NT2/D1 (cell line): ENCODE measurements at regions not wholly inside any gene's neighbourhood (a gene's known extent, or its start where the extent isn't known, plus 50 kb on each side); places are given as distances from the start of the nearest gene placed in this dataset.

Source experiments
- DNase-seq: peaks from one replicate; pipeline ENCODE4 v3.0.0-alpha.2; 2011; ENCODE audit warnings: low read depth, low spot score
- H3K27me3 ChIP-seq: 2 replicates; pipeline ENCODE4 v1.6.0; 2011; ENCODE audit warnings: mild to moderate bottlenecking; ENCODE audit not compliant: insufficient read length, insufficient read depth
- H3K36me3 ChIP-seq: 2 replicates; pipeline ENCODE4 v1.6.1; 2011; ENCODE audit warnings: mild to moderate bottlenecking, low read length, mixed read lengths; ENCODE audit not compliant: insufficient read depth, insufficient read length
- H3K4me1 ChIP-seq: 2 replicates; pipeline ENCODE4 v1.5.1; 2011; ENCODE audit not compliant: insufficient read depth, insufficient read length
- H3K4me3 ChIP-seq: 2 replicates; pipeline ENCODE4 v1.5.1; 2011; ENCODE audit warnings: low read depth; ENCODE audit not compliant: insufficient read length
- H3K9ac ChIP-seq: 2 replicates; pipeline ENCODE4 v1.6.0; 2011; ENCODE audit warnings: low read depth; ENCODE audit not compliant: insufficient read length
- H3K9me3 ChIP-seq: 2 replicates; pipeline ENCODE4 v1.5.1; 2011; ENCODE audit warnings: mild to moderate bottlenecking, low read length; ENCODE audit not compliant: insufficient read depth
- SUZ12 ChIP-seq: IDR thresholded peaks from 2 replicates; pipeline ENCODE4 v1.6.1; 2011; ENCODE audit not compliant: insufficient read length, insufficient read depth; ENCODE audit errors: extremely low read depth
- YY1 ChIP-seq: IDR thresholded peaks from 2 replicates; pipeline ENCODE4 v1.6.1; 2011; ENCODE audit not compliant: insufficient read length, insufficient read depth
- ZNF274 ChIP-seq: IDR thresholded peaks from 2 replicates; pipeline ENCODE4 v1.6.1; 2011; ENCODE audit warnings: mild to moderate bottlenecking, low read depth, low read length

DNA sequence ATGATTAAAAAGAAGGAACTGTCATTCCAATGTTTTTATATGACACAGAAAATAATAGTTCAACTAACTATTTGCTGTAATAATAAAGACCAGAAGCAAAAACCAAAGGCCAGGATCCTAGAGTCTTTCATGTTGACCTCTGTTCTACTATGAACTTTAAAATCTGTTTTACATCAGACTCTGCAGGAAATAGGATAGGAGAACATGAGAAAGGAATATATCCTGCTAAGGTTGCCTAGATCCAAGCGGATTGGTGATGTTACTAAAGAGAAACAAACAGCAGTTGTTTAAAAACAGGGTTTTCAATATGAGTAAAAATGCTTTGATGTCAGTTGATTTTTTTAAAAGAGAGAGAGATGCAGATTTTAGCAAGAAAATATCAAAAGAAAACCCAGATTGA is 549.6 kb downstream of the ZIC1 start:
- Histone ChIP-seq H3K4me3 (no peak overlapping the region), H3K4me1 (no peaks in the 10 kb centered on the region), H3K27me3 (no peaks in the 10 kb centered on the region), H3K9ac (no peak overlapping the region), H3K9me3 (0 out of 2 replicates have a peak, but pooled peaks cover 5% of the 10 kb centered on the region), H3K36me3 (no peaks in the 10 kb centered on the region)
- DNase-seq: no peak
- TF ChIP-seq ZNF274: no peak
- no peak for TF ChIP-seq SUZ12
- TF ChIP-seq YY1: no peak

- Histone ChIP-seq H3K9ac (no peak overlapping the region), H3K36me3 (no peaks in the 10 kb centered on the region), H3K4me3 (no peak overlapping the region), H3K9me3 (no peaks in the 10 kb centered on the region), H3K27me3 (no peaks in the 10 kb centered on the region), H3K4me1 (no peaks in the 10 kb centered on the region)
- no peak for TF ChIP-seq YY1
- no peak for TF ChIP-seq ZNF274
- TF ChIP-seq SUZ12: no peak
- no peak for DNase-seq
Observed at GRCh38 chr3:147960786-147961185, 551.6 kb downstream of the ZIC1 start.

GRCh38 chr3:147962408-147963164 is 553.4 kb downstream of the ZIC1 start:
- H3K4me3 ChIP-seq: no peak overlapping the region
- no peak for DNase-seq
- no peaks in the 10 kb centered on the region for H3K9me3 ChIP-seq
- H3K36me3 ChIP-seq: no peaks in the 10 kb centered on the region
- TF ChIP-seq ZNF274 (no peak), SUZ12 (no peak), YY1 (no peak)
- H3K4me1 ChIP-seq: no peaks in the 10 kb centered on the region
- no peaks in the 10 kb centered on the region for H3K27me3 ChIP-seq
- H3K9ac ChIP-seq: no peak overlapping the region

DNA sequence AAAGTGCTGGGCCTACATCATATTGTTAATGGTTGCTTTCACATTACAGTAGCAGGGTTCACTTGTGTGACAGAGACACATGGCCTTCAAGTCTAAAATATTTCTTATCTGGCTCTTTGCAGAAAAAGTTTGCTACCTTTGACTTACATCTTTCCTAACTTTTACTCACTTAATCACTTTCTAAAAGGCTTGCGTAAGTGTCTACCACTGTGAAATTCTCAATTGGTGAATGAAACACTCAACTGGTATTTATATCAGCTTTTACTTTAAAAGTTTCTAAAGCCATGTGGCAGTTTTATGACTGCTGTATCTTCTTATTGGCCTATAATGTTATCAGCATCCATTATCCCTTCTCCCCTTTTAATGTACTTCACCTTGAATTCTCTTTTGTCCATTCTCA is 554.5 kb downstream of the ZIC1 start:
- H3K27me3 ChIP-seq: no peaks in the 10 kb centered on the region
- no peaks in the 10 kb centered on the region for H3K4me1 ChIP-seq
- no peak overlapping the region for H3K4me3 ChIP-seq
- H3K9ac ChIP-seq: no peak overlapping the region
- TF ChIP-seq YY1: no peak
- no peak for TF ChIP-seq ZNF274
- no peak for TF ChIP-seq SUZ12
- DNase-seq: no peak
- H3K9me3 ChIP-seq: no peaks in the 10 kb centered on the region
- no peaks in the 10 kb centered on the region for H3K36me3 ChIP-seq

DNA sequence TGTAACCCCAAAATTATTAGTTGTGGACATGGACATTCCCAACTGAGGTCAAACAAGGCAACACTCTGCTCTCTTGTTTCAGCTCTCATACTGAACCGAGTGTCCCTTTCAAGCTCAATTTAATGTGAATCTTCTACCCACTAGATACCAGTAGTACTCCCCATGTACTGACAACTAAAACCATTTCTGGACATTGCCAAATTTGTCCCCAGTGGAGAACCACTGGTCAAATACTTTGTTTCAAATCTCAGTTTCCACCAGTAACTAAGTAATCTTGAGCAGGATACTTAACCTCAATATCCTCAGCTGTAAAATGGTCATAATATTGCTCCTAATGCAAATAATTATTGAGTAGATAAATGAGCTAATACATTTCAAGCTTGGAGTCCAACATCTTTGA is 566.0 kb downstream of the ZIC1 start:
- H3K9ac ChIP-seq: no peak overlapping the region
- H3K4me1 ChIP-seq: no peaks in the 10 kb centered on the region
- TF ChIP-seq ZNF274 (no peak), SUZ12 (no peak), YY1 (no peak)
- no peak overlapping the region for H3K4me3 ChIP-seq
- no peaks in the 10 kb centered on the region for H3K27me3 ChIP-seq
- H3K9me3 ChIP-seq: no peaks in the 10 kb centered on the region
- no peaks in the 10 kb centered on the region for H3K36me3 ChIP-seq
- DNase-seq: no peak

GRCh38 chr3:147977001-147977400 is 567.8 kb downstream of the ZIC1 start:
- no peaks in the 10 kb centered on the region for H3K36me3 ChIP-seq
- no peak for TF ChIP-seq SUZ12
- TF ChIP-seq YY1: no peak
- no peak for TF ChIP-seq ZNF274
- no peaks in the 10 kb centered on the region for H3K4me1 ChIP-seq
- no peak for DNase-seq
- H3K4me3 ChIP-seq: no peak overlapping the region
- no peaks in the 10 kb centered on the region for H3K9me3 ChIP-seq
- no peak overlapping the region for H3K9ac ChIP-seq
- no peaks in the 10 kb centered on the region for H3K27me3 ChIP-seq

DNA sequence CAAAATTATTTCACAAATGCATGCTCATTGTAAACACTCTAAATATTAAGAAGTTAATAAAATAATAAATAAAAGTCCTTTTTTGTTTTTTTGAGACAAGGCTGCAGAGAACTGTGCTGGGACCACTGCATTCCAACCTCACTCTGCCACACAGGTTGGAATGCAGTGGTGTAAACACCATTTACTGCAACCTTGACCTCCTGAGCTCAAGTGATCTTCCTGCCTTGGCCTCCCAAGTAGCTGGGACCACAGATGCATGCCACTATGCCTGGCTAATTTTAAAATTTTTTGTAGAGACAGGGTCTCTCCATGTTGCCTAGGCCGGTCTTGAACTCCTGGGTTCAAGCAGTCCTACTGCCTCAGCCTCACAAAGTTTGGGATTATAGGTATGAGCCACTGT is 578.4 kb downstream of the ZIC1 start:
- TF ChIP-seq YY1 (no peak), SUZ12 (no peak), ZNF274 (no peak)
- Histone ChIP-seq H3K4me1 (no peaks in the 10 kb centered on the region), H3K27me3 (no peaks in the 10 kb centered on the region), H3K9me3 (peaks cover 7% of the 10 kb centered on the region; the same call in 1 of the 2 replicates), H3K4me3 (no peak overlapping the region), H3K36me3 (no peaks in the 10 kb centered on the region), H3K9ac (no peak overlapping the region)
- DNase-seq: peak; percentile 11
